Activated T-cell treated with anti-CD3 and anti-CD28 coated beads, Interleukin-2, amount 50 U/mL, for 24 hours (primary cell): ENCODE measurements at regions not wholly inside any gene's neighbourhood (a gene's known extent, or its start where the extent isn't known, plus 50 kb on each side); places are given as distances from the start of the nearest gene placed in this dataset.

Experiments used
- DNase-seq: peaks from one replicate; pipeline ENCODE4 v3.0.0-alpha.2; 2020
- H3K27ac Mint-ChIP-seq: 2 replicates; pipeline ENCODE4 v1.8.0; 2020; ENCODE audit warnings: mild to moderate bottlenecking, mixed read lengths
- H3K27me3 Mint-ChIP-seq: 2 replicates; pipeline ENCODE4 v1.8.0; 2020; ENCODE audit warnings: mixed read lengths
- H3K36me3 Mint-ChIP-seq: 2 replicates; pipeline ENCODE4 v1.8.0; 2020; ENCODE audit warnings: low read depth, mixed read lengths
- H3K4me1 Mint-ChIP-seq: 2 replicates; pipeline ENCODE4 v1.8.0; 2020; ENCODE audit warnings: low read depth, mixed read lengths
- H3K4me3 Mint-ChIP-seq: 2 replicates; pipeline ENCODE4 v1.8.0; 2020; ENCODE audit warnings: mild to moderate bottlenecking, moderate library complexity, mixed read lengths
- H3K9me3 Mint-ChIP-seq: 2 replicates; pipeline ENCODE4 v1.8.0; 2020; ENCODE audit warnings: mixed read lengths

DNA sequence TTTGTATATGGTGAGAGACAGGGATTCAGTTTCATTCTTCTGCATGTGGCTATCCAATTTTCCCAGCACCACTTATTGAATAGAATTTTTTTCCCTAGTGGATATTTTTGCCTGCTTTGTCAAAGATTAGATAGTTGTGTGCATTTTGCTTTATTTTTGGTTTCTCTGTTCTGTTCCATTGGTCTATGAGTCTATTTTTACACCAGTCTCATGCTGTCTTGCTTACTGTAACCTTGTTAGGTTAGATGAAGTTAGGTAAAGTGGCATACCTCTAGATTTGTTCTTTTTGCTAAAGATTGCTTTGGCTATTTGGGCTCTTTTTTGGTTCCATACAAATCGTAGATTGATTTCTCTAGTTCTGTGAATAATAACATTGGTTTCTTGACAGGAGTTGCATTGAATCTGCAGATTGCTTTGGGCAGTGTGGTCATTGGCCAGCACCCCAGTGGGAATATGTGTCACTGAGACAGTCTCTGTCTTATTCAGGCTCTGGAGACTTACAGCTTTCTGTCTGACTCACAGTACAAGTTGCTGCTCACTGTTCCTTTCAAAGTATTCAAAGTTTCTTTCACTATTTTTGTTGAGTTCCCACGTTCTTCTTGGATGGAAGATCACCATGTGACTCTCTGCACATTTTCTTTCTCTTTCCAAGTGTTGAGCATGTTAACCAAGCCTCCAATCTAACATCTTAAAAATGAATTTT lies 709.1 kb downstream of the CDH11 start:
- no peak for DNase-seq
- Mint-ChIP-seq H3K9me3 (peaks cover 36% of the 10 kb centered on the region), H3K36me3 (no peaks in the 10 kb centered on the region), H3K27ac (no peak overlapping the region), H3K4me3 (no peak overlapping the region), H3K27me3 (no peaks in the 10 kb centered on the region), H3K4me1 (no peaks in the 10 kb centered on the region)

DNA sequence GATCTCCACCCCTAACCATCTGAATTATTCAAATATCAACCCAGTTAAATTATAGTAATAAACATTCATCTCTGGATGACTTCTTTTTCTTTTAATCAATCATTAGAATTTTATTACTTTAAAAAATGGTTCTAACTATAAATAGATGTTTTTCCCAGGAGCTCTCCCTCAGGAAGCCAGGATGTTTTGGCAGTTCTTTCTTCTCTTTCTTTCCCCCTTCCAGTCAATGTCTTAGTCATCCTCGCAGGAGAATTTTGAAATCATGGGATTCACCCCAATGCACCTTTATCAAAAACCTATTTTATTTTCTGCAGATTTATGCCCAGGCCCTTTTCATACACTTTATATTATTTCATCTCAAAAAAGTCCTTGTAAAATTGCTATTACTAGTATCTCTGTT lies 711.6 kb downstream of the CDH11 start:
- Mint-ChIP-seq H3K27ac (no peak overlapping the region), H3K9me3 (peaks cover 31% of the 10 kb centered on the region), H3K36me3 (no peaks in the 10 kb centered on the region), H3K27me3 (no peaks in the 10 kb centered on the region), H3K4me3 (no peak overlapping the region), H3K4me1 (no peaks in the 10 kb centered on the region)
- no peak for DNase-seq

DNA sequence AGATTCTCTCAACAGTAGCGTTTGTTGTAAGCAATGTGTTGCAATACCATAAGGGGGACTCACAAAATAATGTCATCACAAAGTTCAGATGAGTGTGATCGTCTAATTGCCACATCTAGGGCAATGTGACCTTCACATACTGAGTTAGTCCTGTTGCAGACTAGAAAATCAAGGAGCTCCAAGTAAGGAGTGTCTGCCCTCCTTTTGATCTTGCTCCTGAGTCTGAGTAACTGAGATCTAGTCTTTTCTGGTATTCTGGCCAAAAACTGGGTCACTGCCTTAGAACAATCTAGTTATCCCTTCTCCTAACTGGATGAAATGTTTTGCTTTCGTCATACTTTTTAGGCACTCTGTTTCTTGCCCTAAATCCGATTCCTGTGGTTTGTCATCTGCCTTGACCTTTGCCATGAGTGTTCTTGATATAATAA lies 712.1 kb downstream of the CDH11 start:
- H3K27ac Mint-ChIP-seq, result no peak overlapping the region
- H3K4me1 Mint-ChIP-seq, result no peaks in the 10 kb centered on the region
- no peaks in the 10 kb centered on the region for H3K36me3 Mint-ChIP-seq
- no peak for DNase-seq
- H3K4me3 Mint-ChIP-seq, result no peak overlapping the region
- peaks cover 31% of the 10 kb centered on the region for H3K9me3 Mint-ChIP-seq
- no peaks in the 10 kb centered on the region for H3K27me3 Mint-ChIP-seq

DNA sequence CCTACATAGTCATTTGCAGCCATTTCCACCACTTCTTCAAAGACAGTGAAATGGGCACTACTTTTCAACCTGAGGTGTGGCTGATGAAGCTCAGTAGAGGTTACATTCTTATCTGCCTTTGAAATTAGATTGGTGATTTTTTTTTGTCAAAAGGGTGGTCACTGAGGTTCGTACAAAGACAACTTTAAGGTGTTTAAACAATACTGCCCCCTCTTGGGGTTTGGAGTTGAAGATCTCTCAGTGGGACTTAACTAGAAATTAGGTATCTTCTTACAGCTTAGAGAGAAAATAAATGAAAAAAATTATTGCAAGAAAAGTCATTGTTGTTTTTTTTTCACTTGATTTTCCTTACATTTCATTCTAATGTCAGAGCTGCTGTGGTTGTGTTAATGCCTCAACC lies 713.2 kb downstream of the CDH11 start:
- Mint-ChIP-seq H3K4me3 (no peak overlapping the region), H3K27me3 (no peaks in the 10 kb centered on the region), H3K4me1 (no peaks in the 10 kb centered on the region), H3K27ac (no peak overlapping the region), H3K9me3 (peaks cover 27% of the 10 kb centered on the region), H3K36me3 (no peaks in the 10 kb centered on the region)
- no peak for DNase-seq

DNA sequence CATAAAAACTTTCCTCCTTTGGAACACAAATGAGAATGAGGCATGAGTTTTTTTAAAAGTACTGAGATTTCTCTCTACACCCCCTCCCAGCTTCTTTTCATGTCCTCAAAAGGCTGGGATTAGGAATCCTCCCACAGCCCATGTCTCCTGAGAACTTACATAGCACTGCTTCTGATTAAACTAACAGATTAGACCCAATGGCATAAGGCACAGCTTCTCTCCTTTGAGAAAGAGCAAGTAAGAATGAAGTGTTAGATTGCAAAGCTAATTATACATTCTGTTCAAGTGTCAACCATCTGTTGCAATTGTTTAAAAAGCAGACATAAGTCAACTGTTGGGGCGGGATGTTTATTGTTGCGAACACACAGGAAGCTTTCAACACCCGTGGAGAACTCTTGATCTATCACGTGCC lies 715.1 kb downstream of the CDH11 start:
- peaks cover 15% of the 10 kb centered on the region for H3K9me3 Mint-ChIP-seq
- no peaks in the 10 kb centered on the region for H3K27me3 Mint-ChIP-seq
- H3K36me3 Mint-ChIP-seq, result no peaks in the 10 kb centered on the region
- no peaks in the 10 kb centered on the region for H3K4me1 Mint-ChIP-seq
- no peak overlapping the region for H3K27ac Mint-ChIP-seq
- no peak for DNase-seq
- H3K4me3 Mint-ChIP-seq, result no peak overlapping the region

DNA sequence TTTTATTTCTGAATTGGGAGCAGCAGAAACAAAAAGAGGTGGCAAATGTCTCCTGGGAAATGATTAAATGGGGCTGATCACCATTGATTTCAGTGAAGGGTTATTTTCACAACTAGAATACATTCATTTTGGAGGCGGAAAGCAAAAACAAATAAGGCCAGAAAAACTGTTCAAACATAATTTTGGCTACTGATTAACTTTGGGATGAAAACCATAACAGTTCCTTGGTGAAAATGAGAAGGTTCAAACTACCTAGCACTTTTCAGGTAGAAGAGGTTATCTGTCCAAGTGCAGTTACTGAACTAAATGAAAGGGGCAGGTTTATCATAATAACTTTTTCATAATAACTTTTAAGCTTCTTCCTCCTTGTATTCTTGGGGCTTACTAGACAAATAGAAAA lies 718.5 kb downstream of the CDH11 start:
- Mint-ChIP-seq H3K27me3 (no peaks in the 10 kb centered on the region), H3K4me1 (no peaks in the 10 kb centered on the region), H3K36me3 (no peaks in the 10 kb centered on the region), H3K9me3 (peaks cover 13% of the 10 kb centered on the region), H3K27ac (no peak overlapping the region), H3K4me3 (no peak overlapping the region)
- DNase-seq, result no peak

DNA sequence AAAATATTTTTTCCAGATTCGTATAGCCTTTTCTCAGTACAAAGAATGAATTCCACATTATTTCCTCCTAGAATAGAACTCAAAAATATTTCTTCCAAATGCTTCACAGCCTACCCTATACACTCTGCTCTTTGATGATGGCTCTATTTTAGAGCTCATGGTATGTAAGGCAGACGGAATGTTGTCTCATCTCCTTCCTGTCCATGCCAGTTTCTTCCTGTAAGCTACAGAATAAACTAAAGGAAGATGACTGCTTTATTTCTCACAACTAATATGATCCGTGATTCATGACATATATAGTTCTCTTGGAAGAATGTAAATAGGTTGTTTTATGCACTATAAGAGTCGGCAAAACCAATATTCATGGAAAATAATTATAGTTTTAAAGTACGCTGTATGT lies 723.1 kb downstream of the CDH11 start:
- Mint-ChIP-seq H3K4me3 (no peak overlapping the region), H3K36me3 (no peaks in the 10 kb centered on the region), H3K27me3 (no peaks in the 10 kb centered on the region), H3K4me1 (no peaks in the 10 kb centered on the region), H3K9me3 (peaks cover 15% of the 10 kb centered on the region), H3K27ac (no peak overlapping the region)
- DNase-seq, result no peak

DNA sequence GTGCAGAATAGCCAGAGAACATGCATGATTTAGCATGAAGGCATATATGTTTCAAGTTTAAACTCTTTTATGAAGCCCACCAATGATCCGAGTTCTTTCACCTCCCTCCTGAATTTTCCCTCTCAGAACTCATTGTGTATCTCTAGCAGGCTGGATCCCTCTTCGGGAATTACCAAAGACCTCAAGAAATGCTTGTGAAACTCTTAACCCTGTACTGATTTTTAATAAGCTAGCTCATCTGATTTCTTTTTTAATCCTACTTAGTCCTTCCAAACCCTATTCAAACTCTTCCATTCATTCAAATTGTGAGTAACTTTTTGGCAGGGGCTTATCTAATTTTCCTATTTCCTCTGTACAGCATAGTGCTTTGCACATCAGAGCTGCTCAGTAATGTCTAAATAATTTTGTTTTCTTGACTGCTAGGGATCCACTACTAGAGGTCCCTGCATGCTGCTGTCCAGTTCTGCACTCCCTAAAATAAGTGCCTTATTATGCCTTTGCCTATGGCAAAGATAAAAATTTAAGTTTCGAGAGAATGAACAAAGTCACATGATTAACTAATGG lies 723.8 kb downstream of the CDH11 start:
- no peak for DNase-seq
- Mint-ChIP-seq H3K4me1 (no peaks in the 10 kb centered on the region), H3K9me3 (peaks cover 17% of the 10 kb centered on the region), H3K4me3 (no peak overlapping the region), H3K36me3 (no peaks in the 10 kb centered on the region), H3K27me3 (no peaks in the 10 kb centered on the region), H3K27ac (no peak overlapping the region)

DNA sequence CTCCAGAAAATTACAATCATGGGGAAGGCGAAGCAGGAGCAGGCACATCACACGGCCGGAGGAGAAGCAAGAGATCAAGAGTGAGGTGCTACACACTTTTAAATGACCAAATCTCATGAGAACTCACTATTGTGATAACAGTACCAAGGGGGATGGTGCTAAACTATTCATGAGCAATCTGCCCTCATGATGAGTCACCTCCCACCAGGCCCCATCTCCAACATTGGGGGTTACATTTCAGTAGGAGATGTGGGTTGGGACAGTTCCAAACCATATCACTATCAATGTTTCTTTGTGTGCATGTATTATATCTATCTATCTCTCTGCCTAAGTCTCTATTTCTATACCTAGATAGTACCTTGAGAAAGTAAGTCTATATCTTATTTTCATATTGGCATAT lies 724.8 kb downstream of the CDH11 start:
- Mint-ChIP-seq H3K9me3 (peaks cover 17% of the 10 kb centered on the region), H3K4me3 (no peak overlapping the region), H3K27ac (no peak overlapping the region), H3K36me3 (no peaks in the 10 kb centered on the region), H3K27me3 (no peaks in the 10 kb centered on the region), H3K4me1 (no peaks in the 10 kb centered on the region)
- no peak for DNase-seq

DNA sequence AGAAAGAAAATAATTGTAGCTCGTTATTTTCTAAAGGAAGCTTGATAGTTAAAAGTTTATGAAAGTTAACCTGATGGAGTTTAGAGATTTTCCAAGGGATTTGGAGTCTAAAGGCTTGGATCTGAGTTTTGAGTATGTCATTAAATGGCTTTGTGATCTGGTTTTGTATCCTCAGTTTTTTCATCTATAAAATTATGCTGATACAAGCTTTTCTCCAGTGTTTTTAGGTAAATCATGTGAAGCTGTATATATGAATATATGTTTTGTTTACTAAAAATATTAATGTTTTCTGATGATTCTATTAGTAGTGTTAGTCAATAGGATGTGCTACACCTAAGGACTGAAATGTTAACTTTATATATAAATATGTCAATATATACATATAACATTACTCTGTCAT lies 727.8 kb downstream of the CDH11 start:
- no peak for DNase-seq
- Mint-ChIP-seq H3K4me3 (no peak overlapping the region), H3K4me1 (no peaks in the 10 kb centered on the region), H3K27me3 (no peaks in the 10 kb centered on the region), H3K9me3 (peaks cover 27% of the 10 kb centered on the region), H3K27ac (no peak overlapping the region), H3K36me3 (no peaks in the 10 kb centered on the region)

DNA sequence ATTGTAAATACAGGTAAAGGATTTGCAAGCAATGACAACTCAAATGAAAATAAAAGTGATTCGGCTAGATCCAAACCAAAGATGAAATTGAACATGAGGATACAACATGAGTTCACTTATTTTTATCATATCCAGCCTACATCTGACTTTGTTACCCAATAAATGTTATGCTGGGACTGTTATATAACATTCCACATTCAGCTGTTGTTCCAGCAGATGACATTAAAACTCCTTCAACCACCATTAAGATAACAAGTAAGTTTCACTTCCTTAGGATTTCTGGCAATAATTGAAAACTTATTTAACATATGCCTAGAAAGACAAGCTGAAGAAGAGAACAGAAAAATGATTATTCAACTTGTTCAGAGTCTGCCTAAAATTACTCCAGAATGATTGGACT lies 729.4 kb downstream of the CDH11 start:
- no peak overlapping the region for H3K27ac Mint-ChIP-seq
- no peaks in the 10 kb centered on the region for H3K36me3 Mint-ChIP-seq
- H3K27me3 Mint-ChIP-seq, result no peaks in the 10 kb centered on the region
- peaks cover 21% of the 10 kb centered on the region for H3K9me3 Mint-ChIP-seq
- DNase-seq, result no peak
- H3K4me1 Mint-ChIP-seq, result no peaks in the 10 kb centered on the region
- H3K4me3 Mint-ChIP-seq, result no peak overlapping the region

DNA sequence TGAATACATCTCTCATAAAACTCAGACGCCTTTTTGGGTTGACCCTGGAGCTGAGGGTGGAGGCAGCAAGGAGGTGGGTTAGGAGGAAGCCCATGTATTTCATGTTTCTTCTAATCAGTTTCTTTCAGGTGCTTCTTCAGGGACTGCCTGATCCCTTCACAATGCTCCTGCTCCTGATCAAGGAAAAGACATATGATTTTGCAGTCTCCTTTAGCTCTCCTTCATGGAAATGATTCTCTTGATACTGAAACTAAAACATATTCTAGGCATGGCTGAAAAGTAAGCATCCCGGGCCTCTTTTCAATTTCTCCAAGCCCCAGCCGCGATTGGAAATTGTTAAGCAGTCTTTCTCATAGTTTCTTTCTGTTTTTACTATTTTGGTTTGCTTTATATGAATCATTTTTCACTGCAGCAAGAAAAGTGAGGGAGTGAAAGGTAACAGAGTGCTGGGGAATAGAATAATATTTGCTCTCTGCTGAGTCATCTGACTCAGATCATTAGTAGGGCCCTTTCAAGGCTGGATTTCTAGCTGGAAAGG lies 730.7 kb downstream of the CDH11 start:
- no peak for DNase-seq
- no peak overlapping the region for H3K4me3 Mint-ChIP-seq
- peaks cover 23% of the 10 kb centered on the region for H3K9me3 Mint-ChIP-seq
- H3K36me3 Mint-ChIP-seq, result no peaks in the 10 kb centered on the region
- H3K4me1 Mint-ChIP-seq, result no peaks in the 10 kb centered on the region
- H3K27ac Mint-ChIP-seq, result no peak overlapping the region
- no peaks in the 10 kb centered on the region for H3K27me3 Mint-ChIP-seq

DNA sequence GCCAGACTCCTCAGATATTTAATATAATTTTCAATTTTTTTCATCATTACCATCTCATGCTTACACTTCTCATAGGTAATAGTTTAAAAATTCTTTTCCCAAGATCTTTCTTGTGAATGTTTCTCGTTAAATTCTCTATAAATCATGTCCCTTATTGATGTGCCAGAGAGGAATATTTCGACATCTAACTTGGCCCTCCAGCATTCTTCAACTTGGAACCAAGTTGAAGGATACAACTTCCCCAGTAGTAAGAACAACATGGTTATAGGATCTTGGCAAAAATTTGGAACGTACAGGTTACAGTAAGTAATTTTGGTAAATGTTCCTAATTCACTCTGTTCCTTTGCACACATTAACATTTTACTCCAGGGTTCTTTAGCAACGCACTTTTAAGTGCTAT lies 731.8 kb downstream of the CDH11 start:
- H3K9me3 Mint-ChIP-seq, result peaks cover 27% of the 10 kb centered on the region

DNA sequence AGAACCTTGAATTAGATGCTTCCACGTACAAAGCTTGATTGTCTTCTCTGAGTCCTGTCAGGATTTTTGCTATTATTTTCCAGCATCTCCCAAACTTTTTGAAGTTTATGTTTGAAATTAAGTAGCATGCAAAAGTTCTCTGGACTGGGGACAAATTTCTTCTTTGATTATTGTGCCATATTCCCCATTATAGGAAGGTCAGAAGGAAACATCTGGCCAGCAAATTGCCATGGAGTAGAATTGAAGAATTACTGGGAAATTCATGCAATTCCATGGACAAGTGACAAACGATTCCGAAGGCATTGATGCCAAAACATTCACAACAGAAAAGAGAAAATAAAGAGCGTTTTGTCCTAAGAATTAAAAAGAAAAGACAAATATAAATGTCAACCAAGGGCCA lies 737.2 kb downstream of the CDH11 start:
- H3K4me3 Mint-ChIP-seq, result no peak overlapping the region
- peaks cover 35% of the 10 kb centered on the region for H3K9me3 Mint-ChIP-seq
- H3K4me1 Mint-ChIP-seq, result no peaks in the 10 kb centered on the region
- no peaks in the 10 kb centered on the region for H3K27me3 Mint-ChIP-seq
- H3K27ac Mint-ChIP-seq, result no peak overlapping the region
- no peaks in the 10 kb centered on the region for H3K36me3 Mint-ChIP-seq
- DNase-seq, result no peak

More for the DNA sequence above, 731.8 kb downstream of the CDH11 start:
- Mint-ChIP-seq H3K27me3 (no peaks in the 10 kb centered on the region), H3K36me3 (no peaks in the 10 kb centered on the region), H3K27ac (no peak overlapping the region), H3K4me3 (no peak overlapping the region), H3K4me1 (no peaks in the 10 kb centered on the region)
- DNase-seq, result no peak

DNA sequence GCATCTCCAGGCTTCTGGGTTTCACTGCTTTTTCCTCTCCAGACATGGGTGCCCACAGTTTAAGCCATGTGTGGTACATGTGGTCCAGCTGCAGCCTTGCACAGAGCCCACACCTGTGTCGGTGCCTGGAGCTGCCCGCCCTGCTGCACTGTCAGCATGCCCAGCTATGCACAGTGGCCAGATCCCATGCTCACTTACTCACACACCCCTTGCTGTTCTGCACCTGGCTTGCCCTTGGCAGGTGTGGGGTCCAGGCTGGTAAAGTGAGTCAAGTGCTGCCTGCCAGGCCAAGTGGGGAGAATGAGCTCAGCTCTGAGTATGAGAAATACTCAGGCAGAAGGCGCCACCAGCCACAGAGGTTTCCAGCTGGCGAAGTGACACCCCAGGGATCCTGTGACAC lies 739.9 kb downstream of the CDH11 start:
- peaks cover 40% of the 10 kb centered on the region for H3K9me3 Mint-ChIP-seq
- H3K4me3 Mint-ChIP-seq, result no peak overlapping the region
- DNase-seq, result no peak
- H3K27me3 Mint-ChIP-seq, result no peaks in the 10 kb centered on the region
- no peak overlapping the region for H3K27ac Mint-ChIP-seq
- H3K4me1 Mint-ChIP-seq, result no peaks in the 10 kb centered on the region
- H3K36me3 Mint-ChIP-seq, result no peaks in the 10 kb centered on the region
